Body of pancreas (tissue), 4 donors: ENCODE measurements at regions not wholly inside any gene's neighbourhood (a gene's known extent, or its start where the extent isn't known, plus 50 kb on each side); places are given as distances from the start of the nearest gene placed in this dataset.

Experiments
- POLR2A ChIP-seq, 3 donors: fragments of 450-650 bp; IDR thresholded peaks; one replicate each; pipeline ENCODE4 v1.6.1; 2016; ENCODE audit warnings: antibody characterized with exemption in 3 of 3, mild to moderate bottlenecking in 2 of 3
- TF ChIP-seq, protein P1 (sequence below), 7 experiments: fragments of 450-650 bp in 4 of 7; fragments of 200-600 bp in 3 of 7; sonication (generic) in 3 of 7; IDR thresholded peaks; one replicate each; pipeline ENCODE4 v1.5.1; 2016 to 2019; ENCODE audit warnings: antibody characterized with exemption in 7 of 7

DNA sequence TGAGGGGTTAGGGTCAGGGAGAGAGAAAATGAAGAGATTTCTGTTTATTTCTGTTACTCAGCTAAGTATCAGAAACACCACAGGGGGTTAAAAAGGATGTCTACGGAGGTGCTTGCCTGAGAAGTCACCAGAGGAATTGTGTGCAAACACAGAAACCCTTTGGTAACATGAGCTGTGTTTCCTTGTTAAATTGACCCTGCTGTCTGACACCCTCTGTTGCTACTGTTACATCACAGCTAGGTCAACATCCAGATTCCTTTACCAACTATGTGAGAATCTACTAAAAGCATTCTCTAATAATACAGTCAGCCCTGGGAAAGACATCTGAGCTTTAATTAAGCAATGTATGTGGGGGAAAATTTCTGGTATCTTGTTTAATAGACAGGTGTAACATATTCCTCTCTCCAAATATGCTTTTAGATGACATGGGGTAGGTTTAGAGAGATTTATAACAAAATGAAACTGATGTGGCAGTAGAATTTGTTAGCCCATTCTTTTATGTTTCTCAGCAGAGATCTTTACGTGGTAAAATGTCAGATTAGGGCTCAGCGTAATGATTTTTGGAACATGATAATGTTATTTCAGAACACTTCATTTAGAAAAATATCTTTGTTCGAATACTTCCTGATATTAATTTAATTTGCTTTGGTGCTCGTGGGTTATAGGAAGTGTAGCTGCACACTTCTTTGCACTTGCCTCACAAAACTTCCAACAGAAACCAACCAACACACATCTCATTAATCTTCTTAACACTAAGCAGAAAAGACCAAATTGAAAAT lies 168.0 kb upstream of the AHR start:
- TF ChIP-seq, protein P1, sequence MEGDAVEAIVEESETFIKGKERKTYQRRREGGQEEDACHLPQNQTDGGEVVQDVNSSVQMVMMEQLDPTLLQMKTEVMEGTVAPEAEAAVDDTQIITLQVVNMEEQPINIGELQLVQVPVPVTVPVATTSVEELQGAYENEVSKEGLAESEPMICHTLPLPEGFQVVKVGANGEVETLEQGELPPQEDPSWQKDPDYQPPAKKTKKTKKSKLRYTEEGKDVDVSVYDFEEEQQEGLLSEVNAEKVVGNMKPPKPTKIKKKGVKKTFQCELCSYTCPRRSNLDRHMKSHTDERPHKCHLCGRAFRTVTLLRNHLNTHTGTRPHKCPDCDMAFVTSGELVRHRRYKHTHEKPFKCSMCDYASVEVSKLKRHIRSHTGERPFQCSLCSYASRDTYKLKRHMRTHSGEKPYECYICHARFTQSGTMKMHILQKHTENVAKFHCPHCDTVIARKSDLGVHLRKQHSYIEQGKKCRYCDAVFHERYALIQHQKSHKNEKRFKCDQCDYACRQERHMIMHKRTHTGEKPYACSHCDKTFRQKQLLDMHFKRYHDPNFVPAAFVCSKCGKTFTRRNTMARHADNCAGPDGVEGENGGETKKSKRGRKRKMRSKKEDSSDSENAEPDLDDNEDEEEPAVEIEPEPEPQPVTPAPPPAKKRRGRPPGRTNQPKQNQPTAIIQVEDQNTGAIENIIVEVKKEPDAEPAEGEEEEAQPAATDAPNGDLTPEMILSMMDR (IDR thresholded peaks at IDR 0.05), result peak in 1 of 7 experiments; percentile 1
- TF ChIP-seq POLR2A (IDR thresholded peaks at IDR 0.05), result no peak
